ENCODE measurements at regions not wholly inside any gene's neighbourhood (a gene's known extent, or its start where the extent isn't known, plus 50 kb on each side); places are given as distances from the start of the nearest gene placed in this dataset.

- no peak overlapping the region for H2AFZ ChIP-seq (ENCODE audit: control insufficient read depth, low read length)
- no peaks in the 10 kb centered on the region for H3K79me2 ChIP-seq (ENCODE audit: control insufficient read depth, insufficient read depth, low read length)
- no peak for FAIRE-seq
- peaks cover 2% of the 10 kb centered on the region for H3K9me3 ChIP-seq (ENCODE audit: control insufficient read depth, low read depth, low read length)
- no peak overlapping the region for H3K27ac ChIP-seq (ENCODE audit: control insufficient read depth, insufficient read depth, low read length)
- TF ChIP-seq EZH2 (IDR thresholded peaks at IDR 0.05; ENCODE audit: low read length) (no peak), CTCF (optimal IDR thresholded peaks at IDR 0.05 in 1 of 3, IDR thresholded peaks at IDR 0.05 in 1 of 3, conservative IDR thresholded peaks at IDR 0.05 in 1 of 3; ENCODE audit: extremely low read depth in 1 of 3, insufficient read depth in 2 of 3, low read length in 3 of 3) (no peak)
- DNase-seq (ENCODE audit: low read depth, low spot score): no peak
- H3K4me2 ChIP-seq (ENCODE audit: control insufficient read depth, extremely low read depth, insufficient read depth, low read depth, low read length): no peak overlapping the region
- H3K9ac ChIP-seq (ENCODE audit: control insufficient read depth, extremely low read depth, insufficient read depth, low read length): no peak overlapping the region
- no peaks in the 10 kb centered on the region for H3K27me3 ChIP-seq (ENCODE audit: control insufficient read depth, extremely low read depth, insufficient read depth, low read length)
- dilution Hi-C loops (cut with MboI; ENCODE audit: extremely low pct_ligation_motif_present, low sequenced_read_pairs): no loop called here
- H3K4me1 ChIP-seq (ENCODE audit: control insufficient read depth, extremely low read depth, insufficient read depth, low read length): peaks cover 2% of the 10 kb centered on the region
- H3K36me3 ChIP-seq (ENCODE audit: control insufficient read depth in 2 of 2, extremely low read depth in 1 of 2, insufficient read depth in 2 of 2, low read length in 2 of 2): no peaks in the 10 kb centered on the region
- no peaks in the 10 kb centered on the region for H3K9me1 ChIP-seq (ENCODE audit: control insufficient read depth, extremely low read depth, insufficient read depth, low read length)
- no peaks in the 10 kb centered on the region for H4K20me1 ChIP-seq (ENCODE audit: control insufficient read depth, extremely low read depth, insufficient read depth, low read length)
- H3K4me3 ChIP-seq (ENCODE audit: control insufficient read depth in 2 of 3, extremely low read depth in 1 of 3, insufficient read depth in 2 of 3, low read depth in 1 of 3, low read length in 3 of 3): no peak overlapping the region
Observed at GRCh38 chr21:27513825-27514224, 546.9 kb upstream of the ADAMTS5 start.

GRCh38 chr21:27513016-27513415 is 546.1 kb upstream of the ADAMTS5 start:
- no peak overlapping the region for H2AFZ ChIP-seq (ENCODE audit: control insufficient read depth, low read length)
- H3K36me3 ChIP-seq (ENCODE audit: control insufficient read depth in 2 of 2, extremely low read depth in 1 of 2, insufficient read depth in 2 of 2, low read length in 2 of 2): no peaks in the 10 kb centered on the region
- H3K9me1 ChIP-seq (ENCODE audit: control insufficient read depth, extremely low read depth, insufficient read depth, low read length): no peaks in the 10 kb centered on the region
- H3K79me2 ChIP-seq (ENCODE audit: control insufficient read depth, insufficient read depth, low read length): no peaks in the 10 kb centered on the region
- H3K27ac ChIP-seq (ENCODE audit: control insufficient read depth, insufficient read depth, low read length): no peak overlapping the region
- peaks cover 2% of the 10 kb centered on the region for H3K9me3 ChIP-seq (ENCODE audit: control insufficient read depth, low read depth, low read length)
- no peak overlapping the region for H3K9ac ChIP-seq (ENCODE audit: control insufficient read depth, extremely low read depth, insufficient read depth, low read length)
- DNase-seq (ENCODE audit: low read depth, low spot score) (no peak), FAIRE-seq (no peak)
- H3K27me3 ChIP-seq (ENCODE audit: control insufficient read depth, extremely low read depth, insufficient read depth, low read length): no peaks in the 10 kb centered on the region
- H3K4me3 ChIP-seq (ENCODE audit: control insufficient read depth in 2 of 3, extremely low read depth in 1 of 3, insufficient read depth in 2 of 3, low read depth in 1 of 3, low read length in 3 of 3): no peak overlapping the region
- TF ChIP-seq CTCF (optimal IDR thresholded peaks at IDR 0.05 in 1 of 3, IDR thresholded peaks at IDR 0.05 in 1 of 3, conservative IDR thresholded peaks at IDR 0.05 in 1 of 3; ENCODE audit: extremely low read depth in 1 of 3, insufficient read depth in 2 of 3, low read length in 3 of 3) (no peak), EZH2 (IDR thresholded peaks at IDR 0.05; ENCODE audit: low read length) (no peak)
- H4K20me1 ChIP-seq (ENCODE audit: control insufficient read depth, extremely low read depth, insufficient read depth, low read length): no peaks in the 10 kb centered on the region
- H3K4me1 ChIP-seq (ENCODE audit: control insufficient read depth, extremely low read depth, insufficient read depth, low read length): peaks cover 2% of the 10 kb centered on the region
- dilution Hi-C loops (cut with MboI; ENCODE audit: extremely low pct_ligation_motif_present, low sequenced_read_pairs): no loop called here
- no peak overlapping the region for H3K4me2 ChIP-seq (ENCODE audit: control insufficient read depth, extremely low read depth, insufficient read depth, low read depth, low read length)
